ENCODE measurements at regions not wholly inside any gene's neighbourhood (a gene's known extent, or its start where the extent isn't known, plus 50 kb on each side); places are given as distances from the start of the nearest gene placed in this dataset.

- intact Hi-C loops (cut with DNase I), result no loop called here
- no peaks in the 10 kb centered on the region for H3K4me1 ChIP-seq
Measured at GRCh38 chr13:105509981-105510762, 1025.3 kb downstream of the EFNB2 start.

DNA sequence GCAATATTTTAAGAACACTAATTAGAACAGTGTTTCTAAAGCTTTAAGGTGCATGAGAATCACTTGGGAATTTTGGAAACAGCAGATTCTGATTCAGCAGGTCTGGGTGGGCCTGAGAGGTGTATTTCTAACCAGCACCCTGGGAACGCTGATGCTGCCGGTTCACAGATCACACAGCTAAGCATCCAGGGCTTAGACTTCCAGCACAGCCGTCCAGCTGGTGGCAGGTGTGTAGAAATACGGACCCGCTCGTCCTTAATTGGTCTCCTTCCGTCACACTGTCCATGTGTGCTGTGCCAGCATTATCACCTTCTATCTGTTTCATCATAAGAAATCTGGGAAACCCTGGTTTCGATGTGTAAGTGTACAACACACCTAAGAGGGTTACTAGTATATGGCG lies 1029.0 kb downstream of the EFNB2 start:
- H3K4me1 ChIP-seq, result no peaks in the 10 kb centered on the region
- DNase-seq (no peak), ATAC-seq (no peak)
- 61% methylated on average over 9 of the region's 9 CpGs for WGBS (ENCODE audit: insufficient coverage, low coverage, low lambda C conversion rate, missing lambda C conversion rate)
- TF ChIP-seq CTCF (IDR thresholded peaks at IDR 0.05) (no peak), POLR2A (IDR thresholded peaks at IDR 0.05) (no peak)
- H3K9me3 ChIP-seq, result no peaks in the 10 kb centered on the region
- no peak overlapping the region for H3K4me3 ChIP-seq
- H3K27me3 ChIP-seq, result no peaks in the 10 kb centered on the region
- no peaks in the 10 kb centered on the region for H3K36me3 ChIP-seq
- no peak overlapping the region for H3K27ac ChIP-seq
- intact Hi-C loops (cut with DNase I), result no loop called here

More at GRCh38 chr13:105509981-105510762, 1025.3 kb downstream of the EFNB2 start:
- no peaks in the 10 kb centered on the region for H3K36me3 ChIP-seq
- TF ChIP-seq POLR2A (IDR thresholded peaks at IDR 0.05) (no peak), CTCF (IDR thresholded peaks at IDR 0.05) (no peak)
- H3K9me3 ChIP-seq, result no peaks in the 10 kb centered on the region
- no peak for ATAC-seq
- H3K27ac ChIP-seq, result no peak overlapping the region
- no peaks in the 10 kb centered on the region for H3K27me3 ChIP-seq
- no peak overlapping the region for H3K4me3 ChIP-seq
- 26% methylated on average over 7 of the region's 7 CpGs for WGBS (ENCODE audit: insufficient coverage, low coverage, low lambda C conversion rate, missing lambda C conversion rate)
- DNase-seq, result no peak

DNA sequence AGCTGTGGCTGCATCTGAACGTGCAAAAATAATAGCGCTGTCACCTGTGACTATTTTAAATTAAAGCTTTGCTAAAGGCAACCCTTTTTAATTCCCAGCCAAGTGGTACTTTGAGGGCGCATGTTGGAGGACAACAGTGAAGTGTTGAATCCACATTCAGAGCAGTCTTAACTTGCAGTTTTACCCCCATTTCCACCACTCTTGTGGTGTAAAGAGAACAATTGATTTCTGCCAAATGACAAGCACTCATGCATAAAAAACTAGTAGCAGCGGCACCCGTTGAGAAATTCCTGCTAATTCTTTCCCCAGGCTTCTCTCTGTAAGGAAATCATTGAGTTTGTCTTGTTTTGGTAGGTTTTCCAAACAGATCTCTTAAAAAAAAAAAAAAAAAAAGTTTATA lies 1033.3 kb downstream of the EFNB2 start:
- Histone ChIP-seq H3K9me3 (no peaks in the 10 kb centered on the region), H3K4me1 (no peaks in the 10 kb centered on the region), H3K36me3 (no peaks in the 10 kb centered on the region), H3K27ac (no peak overlapping the region), H3K27me3 (no peaks in the 10 kb centered on the region), H3K4me3 (no peak overlapping the region)
- no peak for ATAC-seq
- intact Hi-C loops (cut with DNase I), result no loop called here
- WGBS (ENCODE audit: insufficient coverage, low coverage, low lambda C conversion rate, missing lambda C conversion rate), result 38% methylated on average over 5 of the region's 5 CpGs
- TF ChIP-seq POLR2A (IDR thresholded peaks at IDR 0.05) (no peak), CTCF (IDR thresholded peaks at IDR 0.05) (no peak)
- no peak for DNase-seq

- no peak overlapping the region for H3K27ac ChIP-seq
- 46% methylated on average over 3 of the region's 3 CpGs for WGBS (ENCODE audit: insufficient coverage, low coverage, low lambda C conversion rate, missing lambda C conversion rate)
- no peaks in the 10 kb centered on the region for H3K27me3 ChIP-seq
- TF ChIP-seq POLR2A (IDR thresholded peaks at IDR 0.05) (no peak), CTCF (IDR thresholded peaks at IDR 0.05) (no peak)
- H3K4me1 ChIP-seq, result no peaks in the 10 kb centered on the region
- H3K36me3 ChIP-seq, result no peaks in the 10 kb centered on the region
- no peaks in the 10 kb centered on the region for H3K9me3 ChIP-seq
- intact Hi-C loops (cut with DNase I), result no loop called here
- no peak for DNase-seq
- no peak for ATAC-seq
- H3K4me3 ChIP-seq, result no peak overlapping the region
Measured at GRCh38 chr13:105497597-105497996, 1037.9 kb downstream of the EFNB2 start.

Measured in right lobe of liver (tissue), 6 donors.